IPS-20b (cell line): ENCODE measurements at regions not wholly inside any gene's neighbourhood (a gene's known extent, or its start where the extent isn't known, plus 50 kb on each side); places are given as distances from the start of the nearest gene placed in this dataset.

Experiments used
- H3K27ac ChIP-seq: one replicate; pipeline ENCODE4 v1.5.1; 2013; ENCODE audit warnings: low read length
- H3K27me3 ChIP-seq: 2 replicates; pipeline ENCODE4 v1.6.1; 2013; ENCODE audit warnings: mild to moderate bottlenecking, low read length, inconsistent platforms; ENCODE audit not compliant: insufficient read depth
- H3K36me3 ChIP-seq: 2 replicates; pipeline ENCODE4 v1.6.1; 2013; ENCODE audit warnings: low read depth, mild to moderate bottlenecking, inconsistent platforms, low read length, moderate library complexity; ENCODE audit not compliant: insufficient read depth
- H3K4me1 ChIP-seq: 2 replicates; pipeline ENCODE4 v1.6.1; 2013; ENCODE audit warnings: mild to moderate bottlenecking, control low read depth, inconsistent platforms, low read length, moderate library complexity; ENCODE audit not compliant: insufficient read depth
- H3K4me3 ChIP-seq: 2 replicates; pipeline ENCODE4 v1.5.1; 2013; ENCODE audit warnings: mild to moderate bottlenecking, low read length, inconsistent platforms
- H3K9ac ChIP-seq: 2 replicates; pipeline ENCODE4 v1.6.1; 2013; ENCODE audit warnings: low read depth, mild to moderate bottlenecking, inconsistent platforms, low read length, moderate library complexity
- H3K9me3 ChIP-seq: 2 replicates; pipeline ENCODE4 v1.6.1; 2013; ENCODE audit warnings: mild to moderate bottlenecking, low read depth, low read length, inconsistent platforms; ENCODE audit not compliant: insufficient read depth

GRCh38 chr15:87591042-87591441, 665.5 kb downstream of the NTRK3 start:
- H3K27ac ChIP-seq: no peak overlapping the region
- H3K9me3 ChIP-seq: no peaks in the 10 kb centered on the region
- H3K9ac ChIP-seq: no peak overlapping the region; the same call in 1 of the 2 replicates
- no peaks in the 10 kb centered on the region for H3K36me3 ChIP-seq
- no peaks in the 10 kb centered on the region for H3K4me1 ChIP-seq
- no peaks in the 10 kb centered on the region for H3K27me3 ChIP-seq
- H3K4me3 ChIP-seq: no peak overlapping the region

GRCh38 chr15:87589134-87589533, 667.4 kb downstream of the NTRK3 start:
- Histone ChIP-seq H3K27ac (no peak overlapping the region), H3K36me3 (no peaks in the 10 kb centered on the region), H3K9me3 (no peaks in the 10 kb centered on the region), H3K27me3 (no peaks in the 10 kb centered on the region), H3K4me3 (no peak overlapping the region), H3K4me1 (no peaks in the 10 kb centered on the region), H3K9ac (no peak overlapping the region)

- Histone ChIP-seq H3K4me3 (no peak overlapping the region), H3K27me3 (no peaks in the 10 kb centered on the region), H3K9ac (no peak overlapping the region), H3K27ac (no peak overlapping the region), H3K9me3 (no peaks in the 10 kb centered on the region), H3K36me3 (no peaks in the 10 kb centered on the region), H3K4me1 (no peaks in the 10 kb centered on the region)
Measured at GRCh38 chr15:87582169-87582568, 674.4 kb downstream of the NTRK3 start.

DNA sequence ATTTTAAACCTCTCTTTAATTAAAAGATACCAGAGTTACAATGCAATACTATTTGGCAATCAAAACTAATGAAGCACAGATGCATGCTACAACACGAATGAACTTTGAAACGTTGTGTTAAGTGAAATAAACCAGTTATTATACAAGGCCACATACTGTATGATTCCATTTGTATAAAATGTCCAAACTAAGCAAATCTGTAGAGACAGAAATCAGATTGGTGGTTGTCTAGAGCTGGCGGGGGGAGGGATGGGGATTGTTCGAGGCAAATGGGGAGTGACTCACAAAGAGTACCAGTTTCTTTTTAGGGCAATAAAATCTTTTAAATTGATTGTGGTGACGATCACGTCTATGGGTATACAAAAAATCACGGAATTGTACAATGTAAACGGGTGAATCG, 677.0 kb downstream of the NTRK3 start:
- H3K4me1 ChIP-seq: no peaks in the 10 kb centered on the region
- H3K9ac ChIP-seq: no peak overlapping the region
- H3K4me3 ChIP-seq: no peak overlapping the region
- no peaks in the 10 kb centered on the region for H3K27me3 ChIP-seq
- H3K36me3 ChIP-seq: no peaks in the 10 kb centered on the region
- no peaks in the 10 kb centered on the region for H3K9me3 ChIP-seq
- H3K27ac ChIP-seq: no peak overlapping the region

- Histone ChIP-seq H3K9ac (no peak overlapping the region), H3K36me3 (no peaks in the 10 kb centered on the region), H3K27me3 (no peaks in the 10 kb centered on the region), H3K4me3 (no peak overlapping the region), H3K9me3 (no peaks in the 10 kb centered on the region), H3K27ac (no peak overlapping the region), H3K4me1 (no peaks in the 10 kb centered on the region)
Measured at GRCh38 chr15:87578776-87579175, 677.8 kb downstream of the NTRK3 start.

DNA sequence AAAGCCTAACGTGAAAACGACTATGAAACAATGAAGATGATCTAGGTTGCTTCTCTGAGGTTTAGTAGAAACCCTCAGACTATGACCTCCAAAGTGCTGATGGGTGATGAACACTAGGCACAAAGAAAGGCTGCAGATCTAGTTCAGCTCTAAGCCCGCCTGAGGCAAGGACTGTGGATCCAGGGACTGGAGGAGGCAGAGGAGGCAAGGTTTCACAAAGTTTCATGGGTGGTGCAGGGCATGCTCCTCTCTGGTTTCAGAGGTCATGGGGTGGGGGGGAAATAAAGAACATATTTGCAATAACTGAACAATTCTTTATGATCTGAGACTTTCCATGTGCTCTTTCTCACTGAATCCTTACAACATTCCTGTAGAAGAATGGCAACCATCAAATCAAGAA, 679.2 kb downstream of the NTRK3 start:
- H3K4me3 ChIP-seq: no peak overlapping the region
- H3K9ac ChIP-seq: no peak overlapping the region
- no peak overlapping the region for H3K27ac ChIP-seq
- H3K27me3 ChIP-seq: no peaks in the 10 kb centered on the region
- H3K36me3 ChIP-seq: no peaks in the 10 kb centered on the region
- no peaks in the 10 kb centered on the region for H3K9me3 ChIP-seq
- no peaks in the 10 kb centered on the region for H3K4me1 ChIP-seq

DNA sequence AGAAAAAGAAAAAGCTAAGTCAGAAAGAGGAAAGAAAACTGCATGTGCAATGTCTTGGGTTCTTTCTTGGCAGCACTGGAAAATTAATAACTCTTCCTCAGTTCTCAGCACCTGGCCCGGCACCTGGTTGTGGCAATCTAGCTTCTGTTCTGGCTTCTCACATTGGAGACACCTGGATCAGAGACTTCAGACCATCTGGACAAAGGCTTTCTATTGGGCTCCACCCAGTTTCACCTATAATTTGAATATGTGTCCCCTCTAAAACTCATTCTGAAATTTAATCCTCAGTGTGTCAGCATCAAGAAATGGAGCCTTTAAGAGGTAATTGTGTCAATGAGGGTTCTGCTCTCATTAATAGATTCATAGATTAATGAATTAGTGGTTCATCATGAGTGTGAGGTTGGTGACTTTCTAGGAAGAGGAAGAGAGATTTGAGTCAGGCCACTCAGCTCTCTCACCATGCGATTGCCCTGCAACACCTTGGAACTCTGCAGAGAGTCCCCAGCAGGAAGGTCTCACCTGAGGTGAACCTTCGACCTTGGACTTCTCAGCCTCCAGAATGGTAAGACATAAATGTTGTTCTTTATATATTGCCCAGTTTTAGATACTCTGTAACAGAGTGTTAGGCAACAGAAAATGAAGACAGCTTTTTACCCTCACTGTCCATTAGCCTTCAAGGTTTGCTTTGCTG, 679.9 kb downstream of the NTRK3 start:
- H3K27ac ChIP-seq: no peak overlapping the region
- H3K4me1 ChIP-seq: no peaks in the 10 kb centered on the region
- no peaks in the 10 kb centered on the region for H3K9me3 ChIP-seq
- no peaks in the 10 kb centered on the region for H3K27me3 ChIP-seq
- H3K9ac ChIP-seq: no peak overlapping the region
- no peak overlapping the region for H3K4me3 ChIP-seq
- H3K36me3 ChIP-seq: no peaks in the 10 kb centered on the region

DNA sequence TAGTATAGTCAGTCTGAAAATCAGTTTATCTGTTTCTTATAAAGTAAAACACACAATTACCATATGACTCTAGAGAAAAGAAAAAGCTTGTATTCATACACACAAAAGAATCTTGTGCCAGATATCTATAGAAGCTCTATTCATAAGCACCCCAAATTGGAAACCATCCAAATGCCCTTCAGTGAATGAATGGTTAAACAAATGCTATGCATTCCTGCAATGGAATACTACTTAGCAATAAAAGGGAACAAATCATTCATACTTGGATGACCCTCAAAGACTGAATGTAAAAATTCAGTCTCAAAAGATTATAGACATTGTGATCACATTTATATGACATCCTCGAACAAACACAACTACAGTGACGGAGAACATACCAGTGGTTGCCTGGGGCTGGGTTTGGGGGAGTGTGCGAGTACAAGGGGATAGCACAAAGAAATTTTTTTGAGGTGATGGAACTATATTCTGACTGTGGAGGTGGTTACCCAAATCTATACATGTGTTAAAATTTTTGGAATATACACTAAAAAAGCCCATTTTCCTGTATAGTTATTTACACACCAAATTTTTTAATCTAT, 680.6 kb downstream of the NTRK3 start:
- H3K4me1 ChIP-seq: no peaks in the 10 kb centered on the region
- H3K27ac ChIP-seq: no peak overlapping the region
- H3K9me3 ChIP-seq: no peaks in the 10 kb centered on the region
- H3K4me3 ChIP-seq: no peak overlapping the region
- H3K9ac ChIP-seq: no peak overlapping the region
- H3K27me3 ChIP-seq: no peaks in the 10 kb centered on the region
- H3K36me3 ChIP-seq: no peaks in the 10 kb centered on the region

- no peaks in the 10 kb centered on the region for H3K9me3 ChIP-seq
- H3K27ac ChIP-seq: no peak overlapping the region
- H3K27me3 ChIP-seq: no peaks in the 10 kb centered on the region
- no peak overlapping the region for H3K4me3 ChIP-seq
- no peak overlapping the region for H3K9ac ChIP-seq
- no peaks in the 10 kb centered on the region for H3K36me3 ChIP-seq
- H3K4me1 ChIP-seq: no peaks in the 10 kb centered on the region
Measured at GRCh38 chr15:87573534-87573933, 683.0 kb downstream of the NTRK3 start.

GRCh38 chr15:87573039-87573438, 683.5 kb downstream of the NTRK3 start:
- Histone ChIP-seq H3K9me3 (no peaks in the 10 kb centered on the region), H3K4me1 (no peaks in the 10 kb centered on the region), H3K9ac (no peak overlapping the region), H3K4me3 (no peak overlapping the region), H3K27ac (no peak overlapping the region), H3K36me3 (no peaks in the 10 kb centered on the region), H3K27me3 (no peaks in the 10 kb centered on the region)

DNA sequence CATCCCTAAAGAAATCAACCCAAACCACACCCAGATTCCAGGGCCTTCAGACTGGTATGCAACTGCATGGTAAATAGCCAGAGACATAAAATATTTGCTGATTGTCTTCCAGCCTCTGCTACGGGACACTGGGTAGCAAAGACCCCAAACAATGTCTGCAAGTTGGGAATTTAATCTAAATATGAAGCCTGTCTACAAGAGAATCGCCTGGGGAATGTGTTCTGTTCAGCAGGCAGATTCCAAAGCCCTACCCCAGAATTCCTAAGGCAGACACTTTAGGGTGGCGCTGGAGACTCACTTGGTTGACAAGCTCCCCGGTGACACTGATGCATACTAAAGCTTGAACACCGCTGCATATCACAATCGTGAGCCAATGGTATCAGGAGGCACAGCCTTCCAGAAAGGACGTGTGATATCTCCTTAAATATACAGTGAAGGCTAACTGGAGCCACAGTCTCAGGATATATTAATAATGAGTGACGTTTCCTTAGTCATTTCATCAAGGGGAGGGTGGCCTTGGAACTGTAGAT, 684.1 kb downstream of the NTRK3 start:
- H3K27ac ChIP-seq: no peak overlapping the region
- no peaks in the 10 kb centered on the region for H3K9me3 ChIP-seq
- H3K36me3 ChIP-seq: no peaks in the 10 kb centered on the region
- no peak overlapping the region for H3K9ac ChIP-seq
- H3K27me3 ChIP-seq: no peaks in the 10 kb centered on the region
- no peaks in the 10 kb centered on the region for H3K4me1 ChIP-seq
- no peak overlapping the region for H3K4me3 ChIP-seq

GRCh38 chr15:87570206-87570605, 686.3 kb downstream of the NTRK3 start:
- Histone ChIP-seq H3K36me3 (no peaks in the 10 kb centered on the region), H3K4me3 (no peak overlapping the region), H3K9me3 (no peaks in the 10 kb centered on the region), H3K27ac (no peak overlapping the region), H3K4me1 (no peaks in the 10 kb centered on the region), H3K27me3 (no peaks in the 10 kb centered on the region), H3K9ac (no peak overlapping the region)
